HepG2 (cell line): ENCODE measurements at regions not wholly inside any gene's neighbourhood (a gene's known extent, or its start where the extent isn't known, plus 50 kb on each side); places are given as distances from the start of the nearest gene placed in this dataset.

Experiments
- ATAC-seq: fragments of 200-7000 bp; cut with Tn5 transposase; 3 replicates; pipeline ENCODE4 v1.9.1; 2020; ENCODE audit warnings: mild to moderate bottlenecking, moderate library complexity
- BruUV-seq: library from RNA; stranded (reverse); fragments of 400-500 nt; replicated peaks from 2 replicates; lab custom pipeline; 2021; lab: Mats Ljungman, UMichigan
- CTCF ChIA-PET: fragments of 300-600 bp; formaldehyde crosslinking; extraction: SDS; loops from one replicate; lab custom pipeline; 2021; ENCODE audit warnings: low total read pairs, inconsistent platforms, low intra/inter-chr PET ratio; lab: Yijun Ruan, JAX
- POLR2A ChIA-PET: fragments of 350-600 bp; sonication (Branson Sonifier 250); formaldehyde crosslinking; loops from one replicate; lab custom pipeline; 2020; ENCODE audit warnings: antibody characterized with exemption, inconsistent platforms; lab: Yijun Ruan, JAX
- DNase-seq: peaks from one replicate; pipeline ENCODE4 v3.0.0-alpha.2; 2015; ENCODE audit warnings: low spot score
- FAIRE-seq: peaks from 3 replicates; lab custom pipeline; 2011; peaks lifted over from hg19 to GRCh38; lab: Jason Lieb, UNC
- H2AFZ ChIP-seq: one replicate; pipeline ENCODE4 v1.6.1; 2011; ENCODE audit warnings: low read length, inconsistent platforms
- H3K27ac ChIP-seq: fragments of 300-600 bp; 3 replicates; pipeline ENCODE4 v1.8.0; 2011; ENCODE audit warnings: mixed run types, mild to moderate bottlenecking, mixed read lengths, low read length, inconsistent platforms; ENCODE audit not compliant: insufficient read depth; ENCODE audit errors: extremely low read length
- H3K27me3 ChIP-seq, 2 experiments: fragments of 200-600 bp in 1 of 2; 2 replicates in 1 of 2; 3 replicates in 1 of 2; pipeline versions ENCODE4 v1.6.0 to v1.8.0; 2011; ENCODE audit warnings: low read length in 2 of 2, mild to moderate bottlenecking in 2 of 2, moderate library complexity in 2 of 2, inconsistent platforms in 1 of 2; ENCODE audit not compliant: insufficient read depth in 2 of 2, control insufficient read depth in 1 of 2
- H3K36me3 ChIP-seq, 2 experiments: fragments of 200-600 bp in 1 of 2; replicated peaks in 1 of 2; 2 replicates in 1 of 2; 3 replicates in 1 of 2; pipeline versions ENCODE4 v1.5.1 to v1.8.0; 2011; ENCODE audit warnings: low read length in 2 of 2, inconsistent platforms in 1 of 2; ENCODE audit not compliant: insufficient read depth in 2 of 2, control insufficient read depth in 1 of 2
- H3K4me1 ChIP-seq: 2 replicates; pipeline ENCODE4 v1.5.1; 2012; ENCODE audit warnings: low read length, inconsistent platforms; ENCODE audit not compliant: insufficient read depth
- H3K4me2 ChIP-seq: 2 replicates; pipeline ENCODE4 v1.6.0; 2011; ENCODE audit warnings: low read depth, low read length, inconsistent platforms
- H3K4me3 ChIP-seq, 3 experiments: fragments of 200-600 bp in 1 of 3; sonication (generic), shearing (Covaris generic) in 1 of 3; replicated peaks in 1 of 3; 2 replicates each; pipeline ENCODE4 v1.5.1; 2011 to 2016; ENCODE audit warnings: low read length in 3 of 3, inconsistent platforms in 2 of 3, low read depth in 2 of 3, mild to moderate bottlenecking in 2 of 3, control low read depth in 1 of 3, mixed read lengths in 1 of 3; ENCODE audit not compliant: insufficient read depth in 1 of 3
- H3K79me2 ChIP-seq: one replicate; pipeline ENCODE4 v1.6.1; 2011; ENCODE audit warnings: low read length, inconsistent platforms; ENCODE audit not compliant: insufficient read depth
- H3K9ac ChIP-seq: 2 replicates; pipeline ENCODE4 v1.6.0; 2011; ENCODE audit warnings: mild to moderate bottlenecking, low read depth, low read length, inconsistent platforms; ENCODE audit not compliant: insufficient read depth
- H3K9me3 ChIP-seq: 2 replicates; pipeline ENCODE4 v1.5.1; 2012; ENCODE audit warnings: mild to moderate bottlenecking, low read length
- H4K20me1 ChIP-seq: 2 replicates; pipeline ENCODE4 v1.6.0; 2011; ENCODE audit warnings: inconsistent platforms, mild to moderate bottlenecking, low read length, moderate library complexity; ENCODE audit not compliant: insufficient read depth
- ARNTL ChIP-seq: sonication (generic); formaldehyde crosslinking; IDR thresholded peaks from 2 replicates; pipeline ENCODE4 v1.4.0; 2020; ENCODE audit warnings: mild to moderate bottlenecking, missing genetic modification reagents
- NR2F6 ChIP-seq, 2 experiments: IDR thresholded peaks; 2 replicates each; pipeline ENCODE4 v1.6.1; 2016; ENCODE audit warnings: antibody characterized with exemption in 1 of 2, mild to moderate bottlenecking in 1 of 2
- RCOR2 ChIP-seq: IDR thresholded peaks from 2 replicates; pipeline ENCODE4 v1.6.1; 2016; ENCODE audit warnings: missing biosample characterization, missing genetic modification reagents
- SRSF9 ChIP-seq: fragments of 200-400 bp; formaldehyde crosslinking; IDR thresholded peaks from 2 replicates; pipeline ENCODE4 v1.6.1; 2018; ENCODE audit warnings: borderline replicate concordance, mild to moderate bottlenecking, low read depth, low read length; ENCODE audit not compliant: insufficient read depth, poor library complexity, severe bottlenecking
- TOPORS ChIP-seq: sonication (generic); formaldehyde crosslinking; IDR thresholded peaks from 2 replicates; pipeline ENCODE4 v1.8.0; 2023; ENCODE audit warnings: mild to moderate bottlenecking, missing genetic modification reagents
- ZNF160 ChIP-seq: sonication (generic); formaldehyde crosslinking; IDR thresholded peaks from 2 replicates; pipeline ENCODE4 v1.8.0; 2022; ENCODE audit warnings: mild to moderate bottlenecking, inconsistent platforms, missing genetic modification reagents
- ZNF619 ChIP-seq: sonication (generic); formaldehyde crosslinking; IDR thresholded peaks from 2 replicates; pipeline ENCODE4 v1.4.0; 2020; ENCODE audit warnings: mild to moderate bottlenecking, missing genetic modification reagents
- ZNF652 ChIP-seq: IDR thresholded peaks from 2 replicates; pipeline ENCODE4 v1.6.1; 2016; ENCODE audit warnings: low read depth, borderline replicate concordance
- ZSCAN22 ChIP-seq: sonication (generic); formaldehyde crosslinking; IDR thresholded peaks from 2 replicates; pipeline ENCODE4 v1.4.0; 2020; ENCODE audit warnings: mild to moderate bottlenecking, missing genetic modification reagents
- WGBS: methylation state at CpG from one replicate; pipeline ENCODE4 v1.1.6; 2017; ENCODE audit warnings: low lambda C conversion rate; 5-methylcytosine and 5-hydroxymethylcytosine counted together
- in situ Hi-C: cut with HindIII; loops from 2 replicates; pipeline ENCODE4 v1.10.0; 2017; ENCODE audit warnings: low pct_unique_long_range_greater_than_20kb; ENCODE audit not compliant: extremely low pct_ligation_motif_present
- intact Hi-C: fragments of 100-400 bp; cut with micrococcal nuclease; formaldehyde crosslinking; loops from one replicate; pipeline ENCODE4 v1.10.0; 2022; ENCODE audit not compliant: unreplicated experiment
- TF ChIP-seq, protein P1 (sequence below): sonication (generic); formaldehyde crosslinking; IDR thresholded peaks from 2 replicates; pipeline ENCODE4 v1.5.0; 2020; ENCODE audit warnings: missing genetic modification reagents, mild to moderate bottlenecking, borderline replicate concordance
- TF ChIP-seq, protein P2 (sequence below): IDR thresholded peaks from 2 replicates; pipeline ENCODE4 v1.4.0; 2020; ENCODE audit warnings: mild to moderate bottlenecking, missing genetic modification reagents
- TF ChIP-seq, protein P3 (sequence below): sonication (generic); formaldehyde crosslinking; IDR thresholded peaks from 2 replicates; pipeline ENCODE4 v1.4.0; 2020; ENCODE audit warnings: missing genetic modification reagents

DNA sequence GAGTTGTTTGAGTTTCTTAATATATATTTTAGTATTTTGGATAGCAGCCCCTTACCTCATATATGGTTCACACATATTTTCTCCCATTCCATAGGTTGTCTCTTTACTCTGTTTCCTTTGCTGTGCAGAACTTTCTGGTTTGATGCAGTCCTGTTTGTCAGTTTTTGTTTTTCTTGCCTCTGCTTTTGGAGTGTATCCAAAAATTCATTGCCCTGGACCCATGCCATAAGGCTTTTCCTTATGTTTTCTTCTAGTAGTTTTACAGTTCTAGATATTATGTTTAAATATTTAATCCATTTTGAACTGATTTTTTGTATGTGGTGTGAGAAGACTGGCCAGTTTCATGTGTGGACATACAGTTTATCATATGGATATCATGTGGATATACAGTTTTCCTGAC is 58.5 kb upstream of the NUDT6 start (continued):
- TF ChIP-seq, protein P1, sequence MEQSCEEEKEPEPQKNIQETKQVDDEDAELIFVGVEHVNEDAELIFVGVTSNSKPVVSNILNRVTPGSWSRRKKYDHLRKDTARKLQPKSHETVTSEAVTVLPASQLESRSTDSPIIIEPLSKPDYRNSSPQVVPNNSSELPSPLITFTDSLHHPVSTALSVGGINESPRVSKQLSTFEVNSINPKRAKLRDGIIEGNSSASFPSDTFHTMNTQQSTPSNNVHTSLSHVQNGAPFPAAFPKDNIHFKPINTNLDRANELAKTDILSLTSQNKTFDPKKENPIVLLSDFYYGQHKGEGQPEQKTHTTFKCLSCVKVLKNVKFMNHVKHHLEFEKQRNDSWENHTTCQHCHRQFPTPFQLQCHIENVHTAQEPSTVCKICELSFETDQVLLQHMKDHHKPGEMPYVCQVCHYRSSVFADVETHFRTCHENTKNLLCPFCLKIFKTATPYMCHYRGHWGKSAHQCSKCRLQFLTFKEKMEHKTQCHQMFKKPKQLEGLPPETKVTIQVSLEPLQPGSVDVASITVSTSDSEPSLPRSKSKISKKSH (CRISPR knock-in tag), result no peak
- TF ChIP-seq ZNF652, result no peak

DNA sequence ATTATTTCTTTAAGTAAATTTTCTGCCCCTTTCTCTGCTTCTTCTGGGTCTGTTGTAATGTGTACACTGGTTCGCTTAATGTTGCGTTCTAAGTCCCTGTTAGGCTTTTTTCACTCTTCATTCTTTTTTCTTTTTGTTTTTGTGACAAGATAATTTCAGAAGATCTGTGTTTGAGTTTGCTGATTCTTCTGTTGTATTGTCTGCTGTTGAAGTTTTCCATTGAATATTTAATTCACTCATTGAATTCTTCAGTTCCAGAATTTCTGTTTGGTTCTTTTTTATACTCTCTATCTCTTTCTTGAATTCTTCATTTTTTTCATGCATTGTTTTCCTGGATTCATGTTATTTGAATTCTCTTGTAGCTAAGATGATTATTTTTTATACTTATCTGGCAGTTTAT is 66.3 kb upstream of the NUDT6 start:
- no peak overlapping the region for H3K27ac ChIP-seq
- DNase-seq (no peak), FAIRE-seq (no peak)
- POLR2A ChIA-PET, result interaction anchor here (0.7 kb wide), 1 partner anchor 24 kb away, joined by 3 read pairs; no protein-coding TSS in a partner anchor
- in situ Hi-C loops, result no loop called here
- H3K4me1 ChIP-seq, result no peaks in the 10 kb centered on the region
- H4K20me1 ChIP-seq, result no peaks in the 10 kb centered on the region
- no peak overlapping the region for H3K9ac ChIP-seq
- H3K9me3 ChIP-seq, result peaks cover 19% of the 10 kb centered on the region
- TF ChIP-seq RCOR2 (CRISPR knock-in tag), result no peak
- TF ChIP-seq ZNF160 (CRISPR knock-in tag), result peak; percentile 93
- no peak for TF ChIP-seq TOPORS (CRISPR knock-in tag)
- TF ChIP-seq, all 625 proteins: peak for 1
- H3K27me3 ChIP-seq, result no peaks in the 10 kb centered on the region
- intact Hi-C loops, result no loop called here
- H3K36me3 ChIP-seq, result peaks cover 0 to under 1% of the 10 kb centered on the region in 2 experiments
- ATAC-seq, result no peak
- BruUV-seq, result no TSS peak
- H3K4me2 ChIP-seq, result no peak overlapping the region
- peaks cover 3% of the 10 kb centered on the region for H3K79me2 ChIP-seq
- WGBS, result 100% methylated on average over 2 of the region's 2 CpGs
- CTCF ChIA-PET, result no interaction called here
- H3K4me3 ChIP-seq, result no peak overlapping the region
- H2AFZ ChIP-seq, result no peak overlapping the region

DNA sequence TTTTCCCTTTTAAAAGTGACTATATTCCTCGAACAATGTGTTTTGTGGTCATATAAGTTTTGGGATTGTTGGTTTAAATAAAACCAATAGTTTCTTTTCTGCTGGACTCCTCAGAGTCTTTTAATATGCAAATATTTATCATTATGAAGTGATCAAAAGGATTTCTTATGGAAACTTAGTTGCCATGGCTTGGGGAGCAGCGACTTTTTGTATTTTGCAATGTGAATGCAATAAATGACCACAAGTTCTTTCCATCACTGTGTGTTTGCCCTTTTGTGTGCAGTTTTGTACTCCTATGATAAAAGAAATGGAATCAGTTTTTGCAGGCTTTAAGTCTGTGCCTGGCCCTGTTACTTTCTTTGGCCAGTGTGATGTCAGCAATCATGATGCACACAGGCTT is 68.5 kb upstream of the NUDT6 start:
- peaks cover 19% of the 10 kb centered on the region for H3K9me3 ChIP-seq
- H3K79me2 ChIP-seq, result peaks cover 3% of the 10 kb centered on the region
- FAIRE-seq (no peak), DNase-seq (no peak), ATAC-seq (no peak)
- no peak overlapping the region for H3K4me2 ChIP-seq
- H2AFZ ChIP-seq, result no peak overlapping the region
- no TSS peak for BruUV-seq
- H3K4me1 ChIP-seq, result no peaks in the 10 kb centered on the region
- no peak overlapping the region for H3K27ac ChIP-seq
- H4K20me1 ChIP-seq, result no peaks in the 10 kb centered on the region
- no peaks in the 10 kb centered on the region; a peak in 4 of 5 replicates for H3K36me3 ChIP-seq
- no peak overlapping the region for H3K4me3 ChIP-seq
- ChIA-PET CTCF (no interaction called here), POLR2A (no interaction called here)
- 100% methylated on average over 2 of the region's 2 CpGs for WGBS
- in situ Hi-C loops (no loop called here), intact Hi-C loops (no loop called here)
- no peak overlapping the region for H3K9ac ChIP-seq
- no peaks in the 10 kb centered on the region for H3K27me3 ChIP-seq
- TF ChIP-seq, protein P2, sequence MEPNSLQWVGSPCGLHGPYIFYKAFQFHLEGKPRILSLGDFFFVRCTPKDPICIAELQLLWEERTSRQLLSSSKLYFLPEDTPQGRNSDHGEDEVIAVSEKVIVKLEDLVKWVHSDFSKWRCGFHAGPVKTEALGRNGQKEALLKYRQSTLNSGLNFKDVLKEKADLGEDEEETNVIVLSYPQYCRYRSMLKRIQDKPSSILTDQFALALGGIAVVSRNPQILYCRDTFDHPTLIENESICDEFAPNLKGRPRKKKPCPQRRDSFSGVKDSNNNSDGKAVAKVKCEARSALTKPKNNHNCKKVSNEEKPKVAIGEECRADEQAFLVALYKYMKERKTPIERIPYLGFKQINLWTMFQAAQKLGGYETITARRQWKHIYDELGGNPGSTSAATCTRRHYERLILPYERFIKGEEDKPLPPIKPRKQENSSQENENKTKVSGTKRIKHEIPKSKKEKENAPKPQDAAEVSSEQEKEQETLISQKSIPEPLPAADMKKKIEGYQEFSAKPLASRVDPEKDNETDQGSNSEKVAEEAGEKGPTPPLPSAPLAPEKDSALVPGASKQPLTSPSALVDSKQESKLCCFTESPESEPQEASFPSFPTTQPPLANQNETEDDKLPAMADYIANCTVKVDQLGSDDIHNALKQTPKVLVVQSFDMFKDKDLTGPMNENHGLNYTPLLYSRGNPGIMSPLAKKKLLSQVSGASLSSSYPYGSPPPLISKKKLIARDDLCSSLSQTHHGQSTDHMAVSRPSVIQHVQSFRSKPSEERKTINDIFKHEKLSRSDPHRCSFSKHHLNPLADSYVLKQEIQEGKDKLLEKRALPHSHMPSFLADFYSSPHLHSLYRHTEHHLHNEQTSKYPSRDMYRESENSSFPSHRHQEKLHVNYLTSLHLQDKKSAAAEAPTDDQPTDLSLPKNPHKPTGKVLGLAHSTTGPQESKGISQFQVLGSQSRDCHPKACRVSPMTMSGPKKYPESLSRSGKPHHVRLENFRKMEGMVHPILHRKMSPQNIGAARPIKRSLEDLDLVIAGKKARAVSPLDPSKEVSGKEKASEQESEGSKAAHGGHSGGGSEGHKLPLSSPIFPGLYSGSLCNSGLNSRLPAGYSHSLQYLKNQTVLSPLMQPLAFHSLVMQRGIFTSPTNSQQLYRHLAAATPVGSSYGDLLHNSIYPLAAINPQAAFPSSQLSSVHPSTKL (CRISPR knock-in tag), result no peak
- TF ChIP-seq, protein P3, sequence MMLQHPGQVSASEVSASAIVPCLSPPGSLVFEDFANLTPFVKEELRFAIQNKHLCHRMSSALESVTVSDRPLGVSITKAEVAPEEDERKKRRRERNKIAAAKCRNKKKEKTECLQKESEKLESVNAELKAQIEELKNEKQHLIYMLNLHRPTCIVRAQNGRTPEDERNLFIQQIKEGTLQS (CRISPR knock-in tag), result no peak
- no peak for TF ChIP-seq ZSCAN22 (CRISPR knock-in tag)
- TF ChIP-seq ZNF619, result no peak
- TF ChIP-seq ARNTL (CRISPR knock-in tag), result no peak
- TF ChIP-seq SRSF9, result no peak
- TF ChIP-seq NR2F6 (IDR thresholded peaks at IDR 0.05), result no peak
- TF ChIP-seq NR2F6 (CRISPR knock-in tag; IDR thresholded peaks at IDR 0.05), result no peak
